ENCODE measurements at regions not wholly inside any gene's neighbourhood (a gene's known extent, or its start where the extent isn't known, plus 50 kb on each side); places are given as distances from the start of the nearest gene placed in this dataset.

- no peak for DNase-seq (ENCODE audit: low read depth, low spot score)
- CTCF ChIA-PET: no interaction called here
- no peaks in the 10 kb centered on the region for H3K27me3 ChIP-seq (ENCODE audit: control insufficient read depth, insufficient read depth, low read length)
- H3K4me3 ChIP-seq (ENCODE audit: low read depth, low read length): no peak overlapping the region
- POLR2A ChIA-PET: no interaction called here
- no peak overlapping the region for H3K27ac ChIP-seq (ENCODE audit: low read depth, low read length)
- H3K9me3 ChIP-seq (ENCODE audit: control insufficient read depth, insufficient read depth, low read length): peaks cover 8% of the 10 kb centered on the region; the same call in 1 of the 2 replicates
- TF ChIP-seq CTCF (IDR thresholded peaks at IDR 0.05; ENCODE audit: low read depth, low read length): no peak
Observed at GRCh38 chr2:39521876-39522517, 84.9 kb upstream of the MAP4K3 start.

GRCh38 chr2:39522518-39522877 is 85.4 kb upstream of the MAP4K3 start:
- no peaks in the 10 kb centered on the region for H3K27me3 ChIP-seq (ENCODE audit: control insufficient read depth, insufficient read depth, low read length)
- no peak for DNase-seq (ENCODE audit: low read depth, low spot score)
- H3K9me3 ChIP-seq (ENCODE audit: control insufficient read depth, insufficient read depth, low read length): peaks cover 8% of the 10 kb centered on the region; the same call in 1 of the 2 replicates
- H3K4me3 ChIP-seq (ENCODE audit: low read depth, low read length): no peak overlapping the region
- POLR2A ChIA-PET: no interaction called here
- no peak for TF ChIP-seq CTCF (IDR thresholded peaks at IDR 0.05; ENCODE audit: low read depth, low read length)
- no peak overlapping the region for H3K27ac ChIP-seq (ENCODE audit: low read depth, low read length)
- CTCF ChIA-PET: interaction anchor here (0.7 kb wide), 1 partner anchor 9 kb away, joined by 3 read pairs; no protein-coding TSS in a partner anchor

GRCh38 chr2:39523308-39524044 is 86.4 kb upstream of the MAP4K3 start:
- peaks cover 8% of the 10 kb centered on the region; the same call in 1 of the 2 replicates for H3K9me3 ChIP-seq (ENCODE audit: control insufficient read depth, insufficient read depth, low read length)
- ChIA-PET CTCF (interaction anchor here (0.7 to 1.8 kb wide), 5 partner anchors 10 to 173 kb away, joined by 3 to 8 read pairs (median 4); no protein-coding TSS in a partner anchor), POLR2A (interaction anchor here (0.6 to 1.6 kb wide), 4 partner anchors 15 to 260 kb away, joined by 4 to 8 read pairs (median 4); no protein-coding TSS in a partner anchor)
- no peak overlapping the region for H3K4me3 ChIP-seq (ENCODE audit: low read depth, low read length)
- peak; percentile 67 for DNase-seq (ENCODE audit: low read depth, low spot score)
- no peak for TF ChIP-seq CTCF (IDR thresholded peaks at IDR 0.05; ENCODE audit: low read depth, low read length)
- H3K27ac ChIP-seq (ENCODE audit: low read depth, low read length): peak overlapping the region; percentile 66
- no peaks in the 10 kb centered on the region for H3K27me3 ChIP-seq (ENCODE audit: control insufficient read depth, insufficient read depth, low read length)

- CTCF ChIA-PET: interaction anchor here (0.7 to 1.8 kb wide), 4 partner anchors 9 to 173 kb away, joined by 3 to 8 read pairs (median 5); no protein-coding TSS in a partner anchor
- Histone ChIP-seq H3K9me3 (ENCODE audit: control insufficient read depth, insufficient read depth, low read length) (peaks cover 8% of the 10 kb centered on the region; the same call in 1 of the 2 replicates), H3K27ac (ENCODE audit: low read depth, low read length) (peak overlapping the region; percentile 66), H3K4me3 (ENCODE audit: low read depth, low read length) (no peak overlapping the region), H3K27me3 (ENCODE audit: control insufficient read depth, insufficient read depth, low read length) (no peaks in the 10 kb centered on the region)
- no peak for TF ChIP-seq CTCF (IDR thresholded peaks at IDR 0.05; ENCODE audit: low read depth, low read length)
- POLR2A ChIA-PET: interaction anchor here (0.6 to 1.6 kb wide), 3 partner anchors 16 to 259 kb away, joined by 4 to 8 read pairs (median 4); no protein-coding TSS in a partner anchor
- no peak for DNase-seq (ENCODE audit: low read depth, low spot score)
Observed at GRCh38 chr2:39524061-39524460, 87.0 kb upstream of the MAP4K3 start.

Measured in AG04450 (cell line).